ENCODE measurements at regions not wholly inside any gene's neighbourhood (a gene's known extent, or its start where the extent isn't known, plus 50 kb on each side); places are given as distances from the start of the nearest gene placed in this dataset.

DNA sequence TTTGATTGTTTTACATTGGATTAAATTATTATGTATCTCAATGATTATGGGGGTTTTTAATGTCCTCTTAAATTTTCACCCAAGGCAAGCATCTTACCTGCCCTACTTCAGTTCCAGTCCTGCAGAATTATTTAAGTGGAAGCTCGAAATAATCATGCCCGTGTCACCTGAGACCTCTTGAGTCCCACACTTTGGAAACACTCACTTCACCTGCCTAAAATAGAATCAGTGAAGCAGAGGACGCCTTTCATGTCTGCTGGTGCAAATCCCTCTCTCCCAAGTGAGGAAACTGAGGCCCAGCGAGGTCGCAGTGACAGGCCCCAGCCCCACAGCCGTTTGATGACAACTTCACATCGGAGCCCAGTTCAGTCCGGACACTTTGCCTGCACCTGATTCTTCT, 284.6 kb downstream of the C16orf95 start:
- WGBS (ENCODE audit: insufficient coverage) = 79% methylated on average over 5 of the region's 8 CpGs
- ATAC-seq (replicated peaks in 1 of 4) (no peak), DNase-seq (no peak)
- ChIA-PET CTCF (no interaction called here), POLR2A (no interaction called here)
- Histone ChIP-seq H3K4me3 (ENCODE audit: control insufficient read depth in 1 of 2, extremely low read depth in 1 of 2, low read length in 1 of 2) (no peak overlapping the region), H3K27ac (ENCODE audit: low read length) (no peak overlapping the region), H3K4me1 (ENCODE audit: control insufficient read depth in 1 of 2, extremely low read depth in 1 of 2, insufficient read depth in 2 of 2, low read length in 2 of 2) (no peaks in the 10 kb centered on the region), H3K36me3 (ENCODE audit: control insufficient read depth in 2 of 2, extremely low read depth in 1 of 2, insufficient read depth in 1 of 2, low read length in 1 of 2) (no peaks in the 10 kb centered on the region), H3K9me3 (no peaks in the 10 kb centered on the region), H3K27me3 (replicated peaks in 1 of 2; ENCODE audit: control insufficient read depth in 2 of 2, extremely low read depth in 1 of 2, insufficient read depth in 2 of 2, low read length in 1 of 2) (peaks cover 0 to 19% of the 10 kb centered on the region in 2 experiments)
- Mint-ChIP-seq H3K4me1 (no peaks in the 10 kb centered on the region), H3K36me3 (no peaks in the 10 kb centered on the region), H3K27ac (no peak overlapping the region), H3K4me3 (no peak overlapping the region), H3K27me3 (peaks cover 6 to 7% of the 10 kb centered on the region in 2 donors), H3K9me3 (peaks cover 0 to 4% (median 0%) of the 10 kb centered on the region in 3 donors)

- Histone ChIP-seq H3K9me3 (no peaks in the 10 kb centered on the region), H3K4me1 (ENCODE audit: control insufficient read depth in 1 of 2, extremely low read depth in 1 of 2, insufficient read depth in 2 of 2, low read length in 2 of 2) (no peaks in the 10 kb centered on the region), H3K4me3 (ENCODE audit: control insufficient read depth in 1 of 2, extremely low read depth in 1 of 2, low read length in 1 of 2) (no peak overlapping the region), H3K36me3 (ENCODE audit: control insufficient read depth in 2 of 2, extremely low read depth in 1 of 2, insufficient read depth in 1 of 2, low read length in 1 of 2) (no peaks in the 10 kb centered on the region), H3K27me3 (replicated peaks in 1 of 2; ENCODE audit: control insufficient read depth in 2 of 2, extremely low read depth in 1 of 2, insufficient read depth in 2 of 2, low read length in 1 of 2) (peaks cover 0 to 15% of the 10 kb centered on the region in 2 experiments), H3K27ac (ENCODE audit: low read length) (no peak overlapping the region)
- ChIA-PET CTCF (no interaction called here), POLR2A (no interaction called here)
- Mint-ChIP-seq H3K4me1 (no peaks in the 10 kb centered on the region), H3K4me3 (no peak overlapping the region), H3K27ac (no peak overlapping the region), H3K27me3 (peaks cover 6 to 7% of the 10 kb centered on the region in 2 donors), H3K9me3 (peaks cover 0 to 4% (median 0%) of the 10 kb centered on the region in 3 donors), H3K36me3 (no peaks in the 10 kb centered on the region)
- no peak for DNase-seq
- no peak for ATAC-seq (replicated peaks in 1 of 4)
- 92% methylated on average over 6 of the region's 15 CpGs for WGBS (ENCODE audit: insufficient coverage)
Observed at GRCh38 chr16:87033021-87033471, 284.1 kb downstream of the C16orf95 start.

- no peaks in the 10 kb centered on the region for H3K4me1 Mint-ChIP-seq
- H3K4me3 Mint-ChIP-seq = no peak overlapping the region
- Histone ChIP-seq H3K27ac (ENCODE audit: low read length) (no peak overlapping the region), H3K4me1 (ENCODE audit: control insufficient read depth in 1 of 2, extremely low read depth in 1 of 2, insufficient read depth in 2 of 2, low read length in 2 of 2) (no peaks in the 10 kb centered on the region), H3K36me3 (ENCODE audit: control insufficient read depth in 2 of 2, extremely low read depth in 1 of 2, insufficient read depth in 1 of 2, low read length in 1 of 2) (no peaks in the 10 kb centered on the region), H3K9me3 (no peaks in the 10 kb centered on the region), H3K27me3 (replicated peaks in 1 of 2; ENCODE audit: control insufficient read depth in 2 of 2, extremely low read depth in 1 of 2, insufficient read depth in 2 of 2, low read length in 1 of 2) (peaks cover 0 to 11% of the 10 kb centered on the region in 2 experiments), H3K4me3 (ENCODE audit: control insufficient read depth in 1 of 2, extremely low read depth in 1 of 2, low read length in 1 of 2) (no peak overlapping the region)
- ATAC-seq (replicated peaks in 1 of 4) = no peak
- peaks cover 0 to 4% (median 0%) of the 10 kb centered on the region in 3 donors for H3K9me3 Mint-ChIP-seq
- peaks cover 6 to 7% of the 10 kb centered on the region in 2 donors for H3K27me3 Mint-ChIP-seq
- CTCF ChIA-PET = no interaction called here
- no peaks in the 10 kb centered on the region for H3K36me3 Mint-ChIP-seq
- POLR2A ChIA-PET = no interaction called here
- no peak for DNase-seq
- H3K27ac Mint-ChIP-seq = no peak overlapping the region
- WGBS (ENCODE audit: insufficient coverage) = 87% methylated on average over 13 of the region's 18 CpGs
Observed at GRCh38 chr16:87033541-87034300, 283.5 kb downstream of the C16orf95 start.

DNA sequence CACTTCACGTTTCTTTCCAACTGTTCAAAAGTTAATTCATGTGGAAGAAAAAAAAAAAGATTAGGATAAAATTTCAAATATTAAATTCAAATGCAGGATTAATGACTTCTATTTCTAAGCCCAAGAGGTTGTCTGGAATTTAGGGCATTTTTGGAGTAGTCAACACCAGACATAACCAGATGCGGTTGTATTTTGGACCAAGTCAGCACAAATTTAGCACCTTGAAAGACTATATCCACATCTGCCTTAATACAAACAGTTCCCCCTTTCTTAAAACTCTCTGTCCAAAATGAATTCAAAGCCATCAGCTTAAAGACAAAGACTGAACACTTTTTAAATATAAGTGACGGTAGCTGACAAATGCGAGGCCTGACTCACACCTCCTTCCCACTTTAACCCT, 282.9 kb downstream of the C16orf95 start:
- Histone ChIP-seq H3K27me3 (replicated peaks in 1 of 2; ENCODE audit: control insufficient read depth in 2 of 2, extremely low read depth in 1 of 2, insufficient read depth in 2 of 2, low read length in 1 of 2) (peaks cover 0 to 11% of the 10 kb centered on the region in 2 experiments), H3K27ac (ENCODE audit: low read length) (no peak overlapping the region), H3K4me1 (ENCODE audit: control insufficient read depth in 1 of 2, extremely low read depth in 1 of 2, insufficient read depth in 2 of 2, low read length in 2 of 2) (no peaks in the 10 kb centered on the region), H3K9me3 (no peaks in the 10 kb centered on the region), H3K4me3 (ENCODE audit: control insufficient read depth in 1 of 2, extremely low read depth in 1 of 2, low read length in 1 of 2) (no peak overlapping the region), H3K36me3 (ENCODE audit: control insufficient read depth in 2 of 2, extremely low read depth in 1 of 2, insufficient read depth in 1 of 2, low read length in 1 of 2) (no peaks in the 10 kb centered on the region)
- 100% methylated on average over 1 of the region's 4 CpGs for WGBS (ENCODE audit: insufficient coverage)
- Mint-ChIP-seq H3K4me1 (no peaks in the 10 kb centered on the region), H3K27ac (no peak overlapping the region), H3K27me3 (peaks cover 6 to 7% of the 10 kb centered on the region in 2 donors), H3K4me3 (no peak overlapping the region), H3K36me3 (no peaks in the 10 kb centered on the region), H3K9me3 (peaks cover 0 to 4% (median 0%) of the 10 kb centered on the region in 3 donors)
- CTCF ChIA-PET = no interaction called here
- POLR2A ChIA-PET = no interaction called here
- no peak for DNase-seq
- no peak for ATAC-seq (replicated peaks in 1 of 4)

DNA sequence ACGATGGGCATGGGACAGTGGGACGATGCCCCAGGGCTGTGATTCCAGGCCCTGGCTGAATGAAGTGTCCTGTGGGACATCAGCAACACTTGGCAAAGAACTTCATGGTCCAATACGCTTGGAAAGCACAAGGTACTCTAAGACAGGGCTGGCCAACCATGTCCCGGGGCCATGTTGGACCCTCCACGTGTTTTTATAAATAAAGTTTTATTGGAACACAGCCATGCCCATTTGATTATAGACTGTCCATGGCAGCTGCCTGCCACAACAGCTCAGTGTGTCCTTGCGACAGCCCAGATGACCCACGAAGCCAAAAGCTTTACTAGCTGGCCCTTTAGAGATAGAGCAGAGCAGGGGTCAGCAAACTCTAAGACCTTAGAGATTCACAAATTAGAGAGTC, 282.1 kb downstream of the C16orf95 start:
- Mint-ChIP-seq H3K9me3 (no peaks in the 10 kb centered on the region), H3K27me3 (peaks cover 4 to 6% of the 10 kb centered on the region in 2 donors), H3K4me1 (no peaks in the 10 kb centered on the region), H3K4me3 (no peak overlapping the region), H3K36me3 (no peaks in the 10 kb centered on the region), H3K27ac (no peak overlapping the region)
- ChIA-PET CTCF (no interaction called here), POLR2A (no interaction called here)
- Histone ChIP-seq H3K9me3 (no peaks in the 10 kb centered on the region), H3K27ac (ENCODE audit: low read length) (no peak overlapping the region), H3K4me1 (ENCODE audit: control insufficient read depth in 1 of 2, extremely low read depth in 1 of 2, insufficient read depth in 2 of 2, low read length in 2 of 2) (no peaks in the 10 kb centered on the region), H3K36me3 (ENCODE audit: control insufficient read depth in 2 of 2, extremely low read depth in 1 of 2, insufficient read depth in 1 of 2, low read length in 1 of 2) (no peaks in the 10 kb centered on the region), H3K27me3 (replicated peaks in 1 of 2; ENCODE audit: control insufficient read depth in 2 of 2, extremely low read depth in 1 of 2, insufficient read depth in 2 of 2, low read length in 1 of 2) (peaks cover 0 to 13% of the 10 kb centered on the region in 2 experiments), H3K4me3 (ENCODE audit: control insufficient read depth in 1 of 2, extremely low read depth in 1 of 2, low read length in 1 of 2) (no peak overlapping the region)
- WGBS (ENCODE audit: insufficient coverage) = 75% methylated on average over 7 of the region's 7 CpGs
- no peak for ATAC-seq (replicated peaks in 1 of 4)
- DNase-seq = no peak

DNA sequence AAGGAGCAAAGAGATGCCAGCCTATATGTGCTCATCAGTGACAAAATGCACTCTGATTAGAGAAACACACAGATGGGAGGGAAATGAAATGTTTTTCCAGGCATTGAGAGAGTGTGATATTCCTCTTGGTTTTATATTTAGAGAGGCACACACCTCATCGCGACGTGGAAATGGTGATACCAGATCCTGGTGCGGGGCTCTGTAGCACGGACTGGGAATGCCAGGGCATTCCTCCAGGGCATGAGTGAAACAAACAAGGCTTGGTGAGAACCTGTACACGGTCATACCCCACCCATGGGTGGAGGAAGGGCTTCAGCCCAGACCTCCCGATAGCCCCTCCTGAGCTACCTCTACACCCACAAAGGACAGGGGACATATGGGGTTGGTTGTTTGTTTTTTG, 280.2 kb downstream of the C16orf95 start:
- Histone ChIP-seq H3K4me3 (ENCODE audit: control insufficient read depth in 1 of 2, extremely low read depth in 1 of 2, low read length in 1 of 2) (no peak overlapping the region), H3K9me3 (no peaks in the 10 kb centered on the region), H3K27ac (ENCODE audit: low read length) (no peak overlapping the region), H3K4me1 (ENCODE audit: control insufficient read depth in 1 of 2, extremely low read depth in 1 of 2, insufficient read depth in 2 of 2, low read length in 2 of 2) (no peaks in the 10 kb centered on the region), H3K36me3 (ENCODE audit: control insufficient read depth in 2 of 2, extremely low read depth in 1 of 2, insufficient read depth in 1 of 2, low read length in 1 of 2) (no peaks in the 10 kb centered on the region), H3K27me3 (replicated peaks in 1 of 2; ENCODE audit: control insufficient read depth in 2 of 2, extremely low read depth in 1 of 2, insufficient read depth in 2 of 2, low read length in 1 of 2) (peaks cover 0 to 23% of the 10 kb centered on the region in 2 experiments)
- no peaks in the 10 kb centered on the region for H3K4me1 Mint-ChIP-seq
- ChIA-PET CTCF (no interaction called here), POLR2A (no interaction called here)
- no peak overlapping the region for H3K4me3 Mint-ChIP-seq
- DNase-seq = no peak
- H3K27ac Mint-ChIP-seq = no peak overlapping the region
- H3K27me3 Mint-ChIP-seq = peaks cover 8 to 11% of the 10 kb centered on the region in 2 donors
- no peaks in the 10 kb centered on the region for H3K36me3 Mint-ChIP-seq
- H3K9me3 Mint-ChIP-seq = no peaks in the 10 kb centered on the region
- no peak for ATAC-seq (replicated peaks in 1 of 4)
- no CpG with 5 or more reads among the region's 7 CpGs for WGBS (ENCODE audit: insufficient coverage)

Data from T-cell (primary cell).